B cell (primary cell): ENCODE measurements at regions not wholly inside any gene's neighbourhood (a gene's known extent, or its start where the extent isn't known, plus 50 kb on each side); places are given as distances from the start of the nearest gene placed in this dataset.

Source experiments
- EZH2 ChIP-seq: IDR thresholded peaks from 2 replicates; pipeline ENCODE4 v1.6.1; 2012; ENCODE audit warnings: borderline replicate concordance, low read depth, mild to moderate bottlenecking, moderate library complexity, low read length; ENCODE audit not compliant: insufficient read depth, poor library complexity, severe bottlenecking
- TF ChIP-seq, protein P1 (sequence below): fragments of 200-600 bp; IDR thresholded peaks from one replicate; pipeline ENCODE4 v1.8.0; 2022; ENCODE audit warnings: antibody characterized with exemption, mild to moderate bottlenecking

DNA sequence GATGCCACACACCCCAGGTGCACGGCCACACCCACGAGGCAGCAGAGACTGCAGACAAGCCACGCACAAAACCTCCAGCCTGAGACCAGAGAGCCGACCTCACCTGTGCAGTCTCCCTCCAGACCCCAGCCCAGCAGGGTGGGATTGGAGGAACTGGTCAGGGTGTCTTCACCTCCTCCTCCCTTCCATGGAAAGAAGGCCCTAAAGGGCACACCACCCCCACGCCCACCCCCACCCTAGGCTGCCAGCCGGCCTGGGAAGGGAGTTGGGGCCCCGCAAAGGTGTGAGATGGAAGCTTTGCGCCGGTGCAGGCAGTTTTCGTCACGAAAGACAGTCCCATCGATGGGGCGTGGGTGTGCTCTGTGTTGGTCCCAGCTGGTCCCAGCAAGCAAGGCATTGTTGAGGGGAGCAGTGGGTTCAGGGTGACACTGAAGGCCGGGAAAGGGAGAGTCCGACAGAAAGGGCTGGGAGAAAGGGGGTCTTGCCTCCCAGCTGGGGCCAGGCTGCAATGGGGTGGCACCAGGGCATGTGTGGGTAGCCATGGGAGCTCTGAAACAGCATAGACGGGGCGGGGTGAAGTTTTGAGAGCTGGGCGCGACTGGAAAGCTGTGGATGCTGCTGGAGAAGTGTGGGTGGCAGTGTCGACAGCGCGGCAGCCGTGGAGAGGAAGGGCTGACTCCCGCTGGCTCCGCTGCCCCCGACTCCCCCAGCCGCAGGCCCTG, 349.2 kb downstream of the GLRX3 start:
- TF ChIP-seq, protein P1, sequence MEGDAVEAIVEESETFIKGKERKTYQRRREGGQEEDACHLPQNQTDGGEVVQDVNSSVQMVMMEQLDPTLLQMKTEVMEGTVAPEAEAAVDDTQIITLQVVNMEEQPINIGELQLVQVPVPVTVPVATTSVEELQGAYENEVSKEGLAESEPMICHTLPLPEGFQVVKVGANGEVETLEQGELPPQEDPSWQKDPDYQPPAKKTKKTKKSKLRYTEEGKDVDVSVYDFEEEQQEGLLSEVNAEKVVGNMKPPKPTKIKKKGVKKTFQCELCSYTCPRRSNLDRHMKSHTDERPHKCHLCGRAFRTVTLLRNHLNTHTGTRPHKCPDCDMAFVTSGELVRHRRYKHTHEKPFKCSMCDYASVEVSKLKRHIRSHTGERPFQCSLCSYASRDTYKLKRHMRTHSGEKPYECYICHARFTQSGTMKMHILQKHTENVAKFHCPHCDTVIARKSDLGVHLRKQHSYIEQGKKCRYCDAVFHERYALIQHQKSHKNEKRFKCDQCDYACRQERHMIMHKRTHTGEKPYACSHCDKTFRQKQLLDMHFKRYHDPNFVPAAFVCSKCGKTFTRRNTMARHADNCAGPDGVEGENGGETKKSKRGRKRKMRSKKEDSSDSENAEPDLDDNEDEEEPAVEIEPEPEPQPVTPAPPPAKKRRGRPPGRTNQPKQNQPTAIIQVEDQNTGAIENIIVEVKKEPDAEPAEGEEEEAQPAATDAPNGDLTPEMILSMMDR = no peak
- no peak for TF ChIP-seq EZH2
